Cardiac muscle cell (in vitro differentiated cells and primary cell): ENCODE measurements at regions not wholly inside any gene's neighbourhood (a gene's known extent, or its start where the extent isn't known, plus 50 kb on each side); places are given as distances from the start of the nearest gene placed in this dataset.
"Not testable (repeated sequence)": the region's sequence is repeated elsewhere in the genome, so short reads cannot be mapped to it uniquely, and the experiment has no call there.

Experiments used
- DNase-seq, 2 donors: peaks; one replicate each; pipeline versions ENCODE4 v3.0.0 to v3.0.0-alpha.2; 2010 to 2017; ENCODE audit warnings: low read depth in 1 of 2, low spot score in 1 of 2
- H3K27ac ChIP-seq: fragments of 200-600 bp; sonication (generic); 2 replicates; pipeline ENCODE4 v1.5.1; 2016
- H3K27me3 ChIP-seq: fragments of 200-600 bp; sonication (generic); 2 replicates; pipeline ENCODE4 v1.6.0; 2016; ENCODE audit warnings: control low read depth
- H3K36me3 ChIP-seq: fragments of 200-600 bp; sonication (generic); 2 replicates; pipeline ENCODE4 v1.5.1; 2016; ENCODE audit warnings: control low read depth
- H3K4me1 ChIP-seq: fragments of 200-600 bp; sonication (generic); 2 replicates; pipeline ENCODE4 v1.8.1; 2017; ENCODE audit warnings: low read depth, mild to moderate bottlenecking, mixed run types
- H3K4me3 ChIP-seq: fragments of 200-600 bp; sonication (generic); 2 replicates; pipeline ENCODE4 v1.5.1; 2016; ENCODE audit warnings: mild to moderate bottlenecking
- H3K9me3 ChIP-seq: fragments of 200-600 bp; sonication (generic); 2 replicates; pipeline ENCODE4 v1.5.1; 2017; ENCODE audit warnings: low read depth, mild to moderate bottlenecking, control low read depth
- TF ChIP-seq, protein P1 (sequence below): IDR thresholded peaks from 2 replicates; pipeline ENCODE4 v1.5.1; 2012; ENCODE audit warnings: low read depth, mild to moderate bottlenecking, low read length

DNA sequence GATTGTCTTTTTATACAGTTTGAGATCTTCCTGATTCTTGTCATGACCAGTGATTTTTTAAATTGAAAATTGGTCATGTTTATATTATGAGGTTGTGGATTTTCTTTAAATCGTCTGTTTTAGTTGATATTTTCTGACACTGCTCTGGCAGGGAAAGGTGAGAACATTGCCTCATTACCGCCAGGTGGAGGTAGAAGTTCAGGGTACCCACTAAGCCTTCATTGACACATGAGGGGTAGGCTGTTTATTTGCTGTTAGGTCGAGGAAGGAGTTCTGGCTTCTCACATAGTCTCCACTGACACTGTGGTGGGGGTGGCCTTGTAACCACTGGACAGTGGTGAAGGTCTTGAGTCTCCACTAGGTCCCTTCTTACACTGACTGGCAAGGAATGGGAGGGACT lies 117.6 kb upstream of the GPR101 start:
- H3K27ac ChIP-seq: no peak overlapping the region
- no peaks in the 10 kb centered on the region for H3K36me3 ChIP-seq
- DNase-seq: no peak
- H3K4me1 ChIP-seq: no peaks in the 10 kb centered on the region
- H3K27me3 ChIP-seq: no peaks in the 10 kb centered on the region
- H3K4me3 ChIP-seq: no peak overlapping the region
- TF ChIP-seq, protein P1, sequence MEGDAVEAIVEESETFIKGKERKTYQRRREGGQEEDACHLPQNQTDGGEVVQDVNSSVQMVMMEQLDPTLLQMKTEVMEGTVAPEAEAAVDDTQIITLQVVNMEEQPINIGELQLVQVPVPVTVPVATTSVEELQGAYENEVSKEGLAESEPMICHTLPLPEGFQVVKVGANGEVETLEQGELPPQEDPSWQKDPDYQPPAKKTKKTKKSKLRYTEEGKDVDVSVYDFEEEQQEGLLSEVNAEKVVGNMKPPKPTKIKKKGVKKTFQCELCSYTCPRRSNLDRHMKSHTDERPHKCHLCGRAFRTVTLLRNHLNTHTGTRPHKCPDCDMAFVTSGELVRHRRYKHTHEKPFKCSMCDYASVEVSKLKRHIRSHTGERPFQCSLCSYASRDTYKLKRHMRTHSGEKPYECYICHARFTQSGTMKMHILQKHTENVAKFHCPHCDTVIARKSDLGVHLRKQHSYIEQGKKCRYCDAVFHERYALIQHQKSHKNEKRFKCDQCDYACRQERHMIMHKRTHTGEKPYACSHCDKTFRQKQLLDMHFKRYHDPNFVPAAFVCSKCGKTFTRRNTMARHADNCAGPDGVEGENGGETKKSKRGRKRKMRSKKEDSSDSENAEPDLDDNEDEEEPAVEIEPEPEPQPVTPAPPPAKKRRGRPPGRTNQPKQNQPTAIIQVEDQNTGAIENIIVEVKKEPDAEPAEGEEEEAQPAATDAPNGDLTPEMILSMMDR: no peak
- H3K9me3 ChIP-seq: no peaks in the 10 kb centered on the region

DNA sequence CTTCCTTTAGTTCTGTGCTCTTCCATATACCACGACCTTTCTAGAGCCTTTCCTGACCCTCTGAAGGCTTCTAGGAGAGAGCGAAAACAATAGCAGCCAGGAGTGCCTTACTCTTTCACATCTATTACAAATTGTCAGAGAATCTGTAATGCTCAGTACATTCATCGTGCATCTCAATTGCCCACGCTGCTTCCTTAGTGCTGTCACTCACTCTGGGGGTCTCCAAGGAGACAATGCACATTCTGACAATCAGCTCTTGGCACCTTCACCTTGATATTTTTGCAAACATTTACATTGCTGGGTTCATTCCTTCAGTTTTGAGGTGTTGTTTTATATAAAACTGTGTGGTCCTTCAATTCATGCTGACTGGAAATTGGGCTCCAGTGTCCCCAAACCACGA lies 110.1 kb upstream of the GPR101 start:
- H3K27me3 ChIP-seq: no peaks in the 10 kb centered on the region
- TF ChIP-seq, protein P1: no peak
- H3K27ac ChIP-seq: no peak overlapping the region
- no peaks in the 10 kb centered on the region for H3K9me3 ChIP-seq
- no peak overlapping the region for H3K4me3 ChIP-seq
- no peak for DNase-seq
- H3K4me1 ChIP-seq: no peaks in the 10 kb centered on the region
- H3K36me3 ChIP-seq: no peaks in the 10 kb centered on the region

DNA sequence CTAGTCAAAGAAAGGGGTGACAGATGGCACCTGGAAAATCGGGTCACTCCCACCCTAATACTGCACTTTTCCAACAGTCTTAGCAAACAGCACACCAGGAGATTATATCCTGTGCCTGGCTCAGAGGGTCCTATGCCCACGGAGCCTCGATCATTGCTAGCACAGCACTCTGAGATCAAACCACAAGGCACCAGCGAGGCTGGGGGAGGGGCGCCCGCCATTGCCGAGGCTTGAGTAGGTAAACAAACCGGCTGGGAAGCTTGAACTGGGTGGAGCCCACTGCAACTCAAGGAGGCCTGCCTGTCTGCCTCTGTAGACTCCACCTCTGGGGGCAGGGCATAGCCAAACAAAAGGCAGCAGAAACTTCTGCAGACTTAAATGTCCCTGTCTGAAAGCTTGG lies 88.9 kb upstream of the GPR101 start:
- not testable (repeated sequence) for H3K4me3 ChIP-seq, DNase-seq, H3K4me1 ChIP-seq, H3K9me3 ChIP-seq, H3K36me3 ChIP-seq, H3K27me3 ChIP-seq, H3K27ac ChIP-seq

DNA sequence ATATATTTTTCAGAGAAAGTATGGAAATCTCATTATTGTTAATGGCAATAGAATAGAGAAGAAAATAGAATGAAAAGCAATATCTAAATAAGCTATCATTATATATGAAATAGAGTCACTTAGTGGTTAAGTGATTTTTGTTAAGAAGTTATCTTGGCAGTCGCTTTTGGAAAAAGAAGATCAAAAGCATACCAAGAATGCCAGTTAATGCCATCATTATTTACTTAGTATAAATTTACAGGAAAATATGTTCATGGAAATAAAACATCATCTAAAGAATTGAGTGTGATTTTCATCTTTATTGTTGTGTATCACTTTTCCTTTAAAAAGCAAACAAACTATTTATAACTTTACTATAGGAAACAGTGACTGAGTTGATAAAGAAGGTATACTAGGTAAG lies 85.3 kb upstream of the GPR101 start:
- no peak overlapping the region for H3K4me3 ChIP-seq
- DNase-seq: no peak
- H3K27me3 ChIP-seq: no peaks in the 10 kb centered on the region
- TF ChIP-seq, protein P1: no peak
- H3K4me1 ChIP-seq: no peaks in the 10 kb centered on the region
- H3K9me3 ChIP-seq: peaks cover 4% of the 10 kb centered on the region
- no peak overlapping the region for H3K27ac ChIP-seq
- no peaks in the 10 kb centered on the region for H3K36me3 ChIP-seq

DNA sequence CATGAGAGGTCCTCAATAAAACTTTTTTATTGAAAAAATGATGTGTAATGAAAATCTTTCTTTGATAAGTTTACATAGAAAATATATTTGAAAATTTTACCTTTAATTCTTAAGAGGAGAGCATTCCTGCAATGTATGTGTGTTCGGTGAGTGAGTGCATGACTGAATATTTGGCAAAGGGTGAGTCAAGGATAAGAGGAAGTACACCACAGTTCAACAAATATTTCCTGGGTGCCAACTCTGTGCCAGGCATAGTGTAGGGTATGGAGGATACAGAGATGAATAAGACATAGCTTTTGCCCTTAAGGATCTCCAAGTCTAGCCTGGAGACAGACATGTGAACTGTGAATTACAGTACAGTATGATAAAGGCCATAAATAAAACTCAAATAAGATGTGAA lies 84.7 kb upstream of the GPR101 start:
- H3K36me3 ChIP-seq: no peaks in the 10 kb centered on the region
- H3K4me1 ChIP-seq: no peaks in the 10 kb centered on the region
- no peak for DNase-seq
- no peaks in the 10 kb centered on the region for H3K27me3 ChIP-seq
- TF ChIP-seq, protein P1: no peak
- H3K9me3 ChIP-seq: peaks cover 4% of the 10 kb centered on the region
- no peak overlapping the region for H3K4me3 ChIP-seq
- no peak overlapping the region for H3K27ac ChIP-seq

DNA sequence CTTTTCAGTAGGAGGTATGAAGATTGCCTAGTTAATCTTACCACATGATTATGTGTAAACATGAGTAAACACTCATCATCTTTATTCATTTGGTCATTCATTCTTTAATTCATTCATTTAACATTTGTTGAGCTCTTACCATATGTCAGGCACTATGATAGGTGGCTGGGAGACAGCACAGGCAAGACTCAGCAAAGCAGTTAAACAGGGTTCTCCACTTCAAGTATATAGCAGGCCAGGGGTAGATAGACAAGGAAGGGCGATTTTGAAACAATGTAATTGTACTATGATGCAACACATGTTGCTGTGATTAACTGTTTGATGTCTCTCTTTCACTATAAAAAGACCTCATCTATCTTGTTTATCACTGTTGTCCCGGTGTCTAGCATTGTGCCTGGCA lies 84.3 kb upstream of the GPR101 start:
- TF ChIP-seq, protein P1: no peak
- Histone ChIP-seq H3K27me3 (no peaks in the 10 kb centered on the region), H3K36me3 (no peaks in the 10 kb centered on the region), H3K4me3 (no peak overlapping the region), H3K4me1 (no peaks in the 10 kb centered on the region), H3K9me3 (peaks cover 4% of the 10 kb centered on the region), H3K27ac (no peak overlapping the region)
- DNase-seq: no peak

DNA sequence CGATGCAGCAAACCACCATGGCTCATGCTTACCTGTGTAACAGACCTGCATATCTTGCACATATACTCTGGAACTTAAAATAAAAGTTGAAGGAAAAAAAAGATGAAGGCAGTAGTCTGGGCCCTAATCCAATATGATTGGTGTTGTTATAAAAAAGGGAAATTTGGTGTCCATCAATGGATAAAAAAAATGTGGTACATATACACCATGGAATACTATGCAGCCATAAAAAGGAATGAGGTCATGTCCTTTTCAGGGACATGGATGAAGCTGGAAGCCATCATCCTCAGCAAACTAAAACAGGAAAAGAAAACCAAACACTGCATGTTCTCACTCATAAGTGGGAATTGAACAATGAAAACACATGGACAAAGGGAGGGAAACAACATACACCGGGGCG lies 74.1 kb upstream of the GPR101 start:
- not testable (repeated sequence) for H3K9me3 ChIP-seq

More for the DNA sequence above, 74.1 kb upstream of the GPR101 start:
- H3K27ac ChIP-seq, DNase-seq, H3K4me3 ChIP-seq, H3K4me1 ChIP-seq, H3K36me3 ChIP-seq, H3K27me3 ChIP-seq: not testable (repeated sequence)
